ENCODE measurements at regions not wholly inside any gene's neighbourhood (a gene's known extent, or its start where the extent isn't known, plus 50 kb on each side); places are given as distances from the start of the nearest gene placed in this dataset.

GRCh38 chrX:42992199-42992943 is 214.4 kb upstream of the PPP1R2C start (continued):
- no peak for TF ChIP-seq ZNF462 (CRISPR knock-in tag; IDR thresholded peaks at IDR 0.05)

- H4K20me1 ChIP-seq (replicated peaks; ENCODE audit: insufficient read depth), result no peaks in the 10 kb centered on the region
- H2AFZ ChIP-seq, result no peak overlapping the region
- no peaks in the 10 kb centered on the region for H3K27me3 ChIP-seq (ENCODE audit: insufficient read depth)
- Mint-ChIP-seq H3K27ac (no peak overlapping the region), H3K36me3 (ENCODE audit: low read depth) (peaks cover 11% of the 10 kb centered on the region; the same call in 2 of the 3 replicates), H3K27me3 (ENCODE audit: insufficient read depth, low read depth, poor library complexity) (no peaks in the 10 kb centered on the region), H3K4me3 (no peak overlapping the region), H3K9me3 (peaks cover 6% of the 10 kb centered on the region; the same call in 2 of the 3 replicates), H3K4me1 (peaks cover 15% of the 10 kb centered on the region)
- no peaks in the 10 kb centered on the region for H3F3A ChIP-seq (replicated peaks; ENCODE audit: low read depth)
- H3K36me3 ChIP-seq (ENCODE audit: insufficient read depth), result no peaks in the 10 kb centered on the region
- ATAC-seq (no peak), DNase-seq (ENCODE audit: low spot score) (no peak)
- H3K79me2 ChIP-seq (replicated peaks; ENCODE audit: insufficient read depth), result no peaks in the 10 kb centered on the region
- H3K4me2 ChIP-seq, result no peak overlapping the region
- no peaks in the 10 kb centered on the region for H3K4me1 ChIP-seq (ENCODE audit: insufficient read depth)
- H3K4me3 ChIP-seq, result no peak overlapping the region
- H3K9me2 ChIP-seq (ENCODE audit: insufficient read depth), result no peaks in the 10 kb centered on the region
- H3K27ac ChIP-seq (ENCODE audit: low read depth), result no peak overlapping the region
- no peak for TF ChIP-seq ETS1 (IDR thresholded peaks at IDR 0.05)
- no peak for TF ChIP-seq JUNB (IDR thresholded peaks at IDR 0.05; ENCODE audit: unreplicated experiment)
- TF ChIP-seq REST (IDR thresholded peaks at IDR 0.05; ENCODE audit: unreplicated experiment), result no peak
Observed at GRCh38 chrX:42996861-42997260, 218.9 kb upstream of the PPP1R2C start.

All from GM23338 (cell line).